ENCODE measurements at regions not wholly inside any gene's neighbourhood (a gene's known extent, or its start where the extent isn't known, plus 50 kb on each side); places are given as distances from the start of the nearest gene placed in this dataset.

DNA sequence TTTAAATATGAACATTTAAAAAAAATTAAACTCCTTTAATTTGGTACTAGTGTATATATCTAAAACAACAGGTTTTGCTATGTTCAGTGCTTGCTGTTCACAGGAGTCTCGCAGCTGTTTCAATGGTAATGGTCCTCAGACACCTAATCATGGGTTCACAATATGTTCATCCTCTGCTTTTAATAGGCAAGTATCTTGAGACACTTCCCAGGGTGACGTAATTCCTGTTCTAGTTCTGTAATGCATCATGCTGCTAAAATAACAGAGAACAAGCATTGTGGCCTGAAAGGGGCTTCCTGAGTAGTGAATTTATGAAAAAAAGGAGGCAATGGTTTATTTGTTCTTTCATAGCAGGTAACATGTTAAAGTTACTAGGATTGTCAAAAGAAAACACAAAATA, 625.2 kb upstream of the GBE1 start:
- no peak for ATAC-seq
- TF ChIP-seq ARNTL (CRISPR knock-in tag; IDR thresholded peaks at IDR 0.05; ENCODE audit: borderline replicate concordance, low read depth) (no peak), ZNF8 (CRISPR knock-in tag; IDR thresholded peaks at IDR 0.05) (no peak), ZC3H10 (CRISPR knock-in tag; IDR thresholded peaks at IDR 0.05) (no peak), ZFP3 (CRISPR knock-in tag; IDR thresholded peaks at IDR 0.05) (no peak), ZNF70 (CRISPR knock-in tag; IDR thresholded peaks at IDR 0.05) (no peak), SNAI2 (CRISPR knock-in tag; IDR thresholded peaks at IDR 0.05) (no peak), OSR1 (CRISPR knock-in tag; IDR thresholded peaks at IDR 0.05) (no peak), BACH2 (CRISPR knock-in tag; IDR thresholded peaks at IDR 0.05; ENCODE audit: borderline replicate concordance) (no peak), ZFP30 (CRISPR knock-in tag; IDR thresholded peaks at IDR 0.05) (no peak), RARB (CRISPR knock-in tag; IDR thresholded peaks at IDR 0.05) (no peak)
- TF ChIP-seq, protein P1, sequence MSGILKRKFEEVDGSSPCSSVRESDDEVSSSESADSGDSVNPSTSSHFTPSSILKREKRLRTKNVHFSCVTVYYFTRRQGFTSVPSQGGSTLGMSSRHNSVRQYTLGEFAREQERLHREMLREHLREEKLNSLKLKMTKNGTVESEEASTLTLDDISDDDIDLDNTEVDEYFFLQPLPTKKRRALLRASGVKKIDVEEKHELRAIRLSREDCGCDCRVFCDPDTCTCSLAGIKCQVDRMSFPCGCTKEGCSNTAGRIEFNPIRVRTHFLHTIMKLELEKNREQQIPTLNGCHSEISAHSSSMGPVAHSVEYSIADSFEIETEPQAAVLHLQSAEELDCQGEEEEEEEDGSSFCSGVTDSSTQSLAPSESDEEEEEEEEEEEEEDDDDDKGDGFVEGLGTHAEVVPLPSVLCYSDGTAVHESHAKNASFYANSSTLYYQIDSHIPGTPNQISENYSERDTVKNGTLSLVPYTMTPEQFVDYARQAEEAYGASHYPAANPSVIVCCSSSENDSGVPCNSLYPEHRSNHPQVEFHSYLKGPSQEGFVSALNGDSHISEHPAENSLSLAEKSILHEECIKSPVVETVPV (CRISPR knock-in tag; IDR thresholded peaks at IDR 0.05) = no peak
- TF ChIP-seq, protein P2, sequence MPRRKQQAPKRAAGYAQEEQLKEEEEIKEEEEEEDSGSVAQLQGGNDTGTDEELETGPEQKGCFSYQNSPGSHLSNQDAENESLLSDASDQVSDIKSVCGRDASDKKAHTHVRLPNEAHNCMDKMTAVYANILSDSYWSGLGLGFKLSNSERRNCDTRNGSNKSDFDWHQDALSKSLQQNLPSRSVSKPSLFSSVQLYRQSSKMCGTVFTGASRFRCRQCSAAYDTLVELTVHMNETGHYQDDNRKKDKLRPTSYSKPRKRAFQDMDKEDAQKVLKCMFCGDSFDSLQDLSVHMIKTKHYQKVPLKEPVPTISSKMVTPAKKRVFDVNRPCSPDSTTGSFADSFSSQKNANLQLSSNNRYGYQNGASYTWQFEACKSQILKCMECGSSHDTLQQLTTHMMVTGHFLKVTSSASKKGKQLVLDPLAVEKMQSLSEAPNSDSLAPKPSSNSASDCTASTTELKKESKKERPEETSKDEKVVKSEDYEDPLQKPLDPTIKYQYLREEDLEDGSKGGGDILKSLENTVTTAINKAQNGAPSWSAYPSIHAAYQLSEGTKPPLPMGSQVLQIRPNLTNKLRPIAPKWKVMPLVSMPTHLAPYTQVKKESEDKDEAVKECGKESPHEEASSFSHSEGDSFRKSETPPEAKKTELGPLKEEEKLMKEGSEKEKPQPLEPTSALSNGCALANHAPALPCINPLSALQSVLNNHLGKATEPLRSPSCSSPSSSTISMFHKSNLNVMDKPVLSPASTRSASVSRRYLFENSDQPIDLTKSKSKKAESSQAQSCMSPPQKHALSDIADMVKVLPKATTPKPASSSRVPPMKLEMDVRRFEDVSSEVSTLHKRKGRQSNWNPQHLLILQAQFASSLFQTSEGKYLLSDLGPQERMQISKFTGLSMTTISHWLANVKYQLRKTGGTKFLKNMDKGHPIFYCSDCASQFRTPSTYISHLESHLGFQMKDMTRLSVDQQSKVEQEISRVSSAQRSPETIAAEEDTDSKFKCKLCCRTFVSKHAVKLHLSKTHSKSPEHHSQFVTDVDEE (CRISPR knock-in tag; IDR thresholded peaks at IDR 0.05) = no peak
- TF ChIP-seq, protein P3, sequence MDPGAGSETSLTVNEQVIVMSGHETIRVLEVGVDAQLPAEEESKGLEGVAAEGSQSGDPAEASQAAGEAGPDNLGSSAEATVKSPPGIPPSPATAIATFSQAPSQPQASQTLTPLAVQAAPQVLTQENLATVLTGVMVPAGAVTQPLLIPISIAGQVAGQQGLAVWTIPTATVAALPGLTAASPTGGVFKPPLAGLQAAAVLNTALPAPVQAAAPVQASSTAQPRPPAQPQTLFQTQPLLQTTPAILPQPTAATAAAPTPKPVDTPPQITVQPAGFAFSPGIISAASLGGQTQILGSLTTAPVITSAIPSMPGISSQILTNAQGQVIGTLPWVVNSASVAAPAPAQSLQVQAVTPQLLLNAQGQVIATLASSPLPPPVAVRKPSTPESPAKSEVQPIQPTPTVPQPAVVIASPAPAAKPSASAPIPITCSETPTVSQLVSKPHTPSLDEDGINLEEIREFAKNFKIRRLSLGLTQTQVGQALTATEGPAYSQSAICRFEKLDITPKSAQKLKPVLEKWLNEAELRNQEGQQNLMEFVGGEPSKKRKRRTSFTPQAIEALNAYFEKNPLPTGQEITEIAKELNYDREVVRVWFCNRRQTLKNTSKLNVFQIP (CRISPR knock-in tag; IDR thresholded peaks at IDR 0.05; ENCODE audit: borderline replicate concordance, low read depth) = no peak

DNA sequence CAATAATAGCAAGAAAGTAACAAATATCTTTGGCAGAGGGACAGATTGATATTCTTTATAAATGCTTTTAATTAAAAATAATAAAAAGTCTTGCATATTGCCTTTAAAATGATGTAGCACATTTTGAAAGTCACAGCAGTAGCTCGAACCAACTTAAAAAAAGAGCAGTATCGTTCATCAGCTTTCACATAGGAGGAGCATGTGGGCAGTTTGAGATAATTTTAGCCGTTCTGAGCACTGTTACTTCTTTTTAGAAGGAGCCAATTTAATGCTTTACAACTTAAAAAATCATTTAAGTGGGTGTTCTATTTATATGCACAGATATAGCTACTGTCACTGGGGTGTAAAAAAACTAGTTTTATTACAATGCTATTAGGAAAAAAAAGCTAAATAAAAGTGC, 622.7 kb upstream of the GBE1 start:
- TF ChIP-seq ZNF70 (CRISPR knock-in tag; IDR thresholded peaks at IDR 0.05) (no peak), SNAI2 (CRISPR knock-in tag; IDR thresholded peaks at IDR 0.05) (no peak), ISL1 (CRISPR knock-in tag; IDR thresholded peaks at IDR 0.05) (no peak), ESRRG (CRISPR knock-in tag; IDR thresholded peaks at IDR 0.05) (no peak), BACH2 (CRISPR knock-in tag; IDR thresholded peaks at IDR 0.05; ENCODE audit: borderline replicate concordance) (no peak)
- TF ChIP-seq, protein P1 (CRISPR knock-in tag; IDR thresholded peaks at IDR 0.05) = no peak
- TF ChIP-seq, protein P3 (CRISPR knock-in tag; IDR thresholded peaks at IDR 0.05; ENCODE audit: borderline replicate concordance, low read depth) = no peak
- no peak for ATAC-seq

DNA sequence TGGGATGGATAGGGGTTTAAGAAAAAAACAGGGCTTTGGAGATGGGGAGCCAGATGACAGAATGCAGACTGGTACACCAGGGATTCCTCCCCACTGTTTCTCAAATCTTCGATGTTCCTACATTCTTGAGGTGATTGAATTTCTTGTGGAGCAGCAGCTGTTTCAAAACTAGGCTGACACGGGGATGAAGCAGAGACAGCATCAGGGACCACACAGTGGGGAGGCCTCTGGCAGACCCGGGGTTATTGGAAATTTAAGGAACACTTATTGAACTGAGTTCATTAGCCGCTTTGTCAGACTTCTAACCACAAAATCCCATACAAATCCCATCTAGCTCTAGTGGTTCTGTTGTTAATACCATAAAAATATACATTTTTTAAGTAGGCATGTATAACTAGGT, 621.4 kb upstream of the GBE1 start:
- TF ChIP-seq ZNF70 (CRISPR knock-in tag; IDR thresholded peaks at IDR 0.05) (no peak), PPARA (CRISPR knock-in tag; IDR thresholded peaks at IDR 0.05; ENCODE audit: borderline replicate concordance) (no peak), ZNF565 (CRISPR knock-in tag; conservative IDR thresholded peaks at IDR 0.05; ENCODE audit: low read depth) (no peak), ZC3H10 (CRISPR knock-in tag; IDR thresholded peaks at IDR 0.05) (no peak), CSDC2 (CRISPR knock-in tag; IDR thresholded peaks at IDR 0.05) (no peak), RARB (CRISPR knock-in tag; IDR thresholded peaks at IDR 0.05) (no peak)
- TF ChIP-seq, protein P2 (CRISPR knock-in tag; IDR thresholded peaks at IDR 0.05) = no peak
- TF ChIP-seq, protein P4, sequence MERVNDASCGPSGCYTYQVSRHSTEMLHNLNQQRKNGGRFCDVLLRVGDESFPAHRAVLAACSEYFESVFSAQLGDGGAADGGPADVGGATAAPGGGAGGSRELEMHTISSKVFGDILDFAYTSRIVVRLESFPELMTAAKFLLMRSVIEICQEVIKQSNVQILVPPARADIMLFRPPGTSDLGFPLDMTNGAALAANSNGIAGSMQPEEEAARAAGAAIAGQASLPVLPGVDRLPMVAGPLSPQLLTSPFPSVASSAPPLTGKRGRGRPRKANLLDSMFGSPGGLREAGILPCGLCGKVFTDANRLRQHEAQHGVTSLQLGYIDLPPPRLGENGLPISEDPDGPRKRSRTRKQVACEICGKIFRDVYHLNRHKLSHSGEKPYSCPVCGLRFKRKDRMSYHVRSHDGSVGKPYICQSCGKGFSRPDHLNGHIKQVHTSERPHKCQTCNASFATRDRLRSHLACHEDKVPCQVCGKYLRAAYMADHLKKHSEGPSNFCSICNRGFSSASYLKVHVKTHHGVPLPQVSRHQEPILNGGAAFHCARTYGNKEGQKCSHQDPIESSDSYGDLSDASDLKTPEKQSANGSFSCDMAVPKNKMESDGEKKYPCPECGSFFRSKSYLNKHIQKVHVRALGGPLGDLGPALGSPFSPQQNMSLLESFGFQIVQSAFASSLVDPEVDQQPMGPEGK (CRISPR knock-in tag; IDR thresholded peaks at IDR 0.05; ENCODE audit: borderline replicate concordance) = no peak
- ATAC-seq = no peak
